ENCODE measurements at regions not wholly inside any gene's neighbourhood (a gene's known extent, or its start where the extent isn't known, plus 50 kb on each side); places are given as distances from the start of the nearest gene placed in this dataset.

DNA sequence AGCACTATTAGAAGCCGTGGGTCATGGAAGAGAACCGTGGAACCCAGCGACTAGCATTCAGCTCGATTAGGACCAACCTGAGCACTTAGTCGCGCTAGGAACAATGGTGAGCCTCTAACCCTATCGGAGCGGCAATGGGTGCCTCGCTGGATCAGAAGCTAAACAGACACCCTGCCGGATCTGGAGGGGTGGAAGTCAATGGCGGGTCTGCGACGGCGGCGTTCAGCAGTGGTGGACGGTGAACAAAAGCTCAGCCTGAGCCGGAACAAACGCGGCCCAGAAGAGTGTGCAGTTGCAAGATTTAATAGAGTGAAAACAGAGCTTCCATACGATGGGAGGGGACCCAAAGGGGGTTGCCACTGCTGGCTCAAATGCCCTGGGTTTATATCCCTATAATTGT is 391.8 kb upstream of the DDI1 start:
- H3K4me3 ChIP-seq (ENCODE audit: low read depth, low read length): no peak overlapping the region
- TF ChIP-seq, protein P1, sequence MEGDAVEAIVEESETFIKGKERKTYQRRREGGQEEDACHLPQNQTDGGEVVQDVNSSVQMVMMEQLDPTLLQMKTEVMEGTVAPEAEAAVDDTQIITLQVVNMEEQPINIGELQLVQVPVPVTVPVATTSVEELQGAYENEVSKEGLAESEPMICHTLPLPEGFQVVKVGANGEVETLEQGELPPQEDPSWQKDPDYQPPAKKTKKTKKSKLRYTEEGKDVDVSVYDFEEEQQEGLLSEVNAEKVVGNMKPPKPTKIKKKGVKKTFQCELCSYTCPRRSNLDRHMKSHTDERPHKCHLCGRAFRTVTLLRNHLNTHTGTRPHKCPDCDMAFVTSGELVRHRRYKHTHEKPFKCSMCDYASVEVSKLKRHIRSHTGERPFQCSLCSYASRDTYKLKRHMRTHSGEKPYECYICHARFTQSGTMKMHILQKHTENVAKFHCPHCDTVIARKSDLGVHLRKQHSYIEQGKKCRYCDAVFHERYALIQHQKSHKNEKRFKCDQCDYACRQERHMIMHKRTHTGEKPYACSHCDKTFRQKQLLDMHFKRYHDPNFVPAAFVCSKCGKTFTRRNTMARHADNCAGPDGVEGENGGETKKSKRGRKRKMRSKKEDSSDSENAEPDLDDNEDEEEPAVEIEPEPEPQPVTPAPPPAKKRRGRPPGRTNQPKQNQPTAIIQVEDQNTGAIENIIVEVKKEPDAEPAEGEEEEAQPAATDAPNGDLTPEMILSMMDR (IDR thresholded peaks at IDR 0.05; ENCODE audit: control insufficient read depth, extremely low read depth, insufficient read depth): no peak
- DNase-seq (ENCODE audit: low read depth): no peak

DNA sequence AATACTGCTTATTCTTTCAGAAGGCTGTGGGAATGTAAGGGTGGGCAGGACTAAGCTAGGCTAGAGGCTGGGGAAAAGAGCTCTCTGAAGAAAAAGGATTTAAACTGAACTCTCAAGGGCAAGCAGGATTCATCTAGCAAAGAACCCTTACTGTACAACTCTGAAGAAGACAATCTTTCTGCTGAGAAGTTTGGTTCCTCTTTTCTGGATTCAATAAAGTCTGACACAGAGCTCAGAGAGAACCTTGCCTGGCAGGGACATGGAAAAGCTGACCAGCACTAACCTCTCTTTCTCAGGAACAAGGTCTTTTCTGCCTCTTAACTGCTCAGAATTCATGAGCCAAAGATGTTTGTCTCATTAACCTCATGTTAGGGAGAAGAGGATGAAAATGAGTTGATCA is 388.4 kb upstream of the DDI1 start:
- no peak for DNase-seq (ENCODE audit: low read depth)
- H3K4me3 ChIP-seq (ENCODE audit: low read depth, low read length): no peak overlapping the region
- TF ChIP-seq, protein P1 (IDR thresholded peaks at IDR 0.05; ENCODE audit: control insufficient read depth, extremely low read depth, insufficient read depth): no peak

DNA sequence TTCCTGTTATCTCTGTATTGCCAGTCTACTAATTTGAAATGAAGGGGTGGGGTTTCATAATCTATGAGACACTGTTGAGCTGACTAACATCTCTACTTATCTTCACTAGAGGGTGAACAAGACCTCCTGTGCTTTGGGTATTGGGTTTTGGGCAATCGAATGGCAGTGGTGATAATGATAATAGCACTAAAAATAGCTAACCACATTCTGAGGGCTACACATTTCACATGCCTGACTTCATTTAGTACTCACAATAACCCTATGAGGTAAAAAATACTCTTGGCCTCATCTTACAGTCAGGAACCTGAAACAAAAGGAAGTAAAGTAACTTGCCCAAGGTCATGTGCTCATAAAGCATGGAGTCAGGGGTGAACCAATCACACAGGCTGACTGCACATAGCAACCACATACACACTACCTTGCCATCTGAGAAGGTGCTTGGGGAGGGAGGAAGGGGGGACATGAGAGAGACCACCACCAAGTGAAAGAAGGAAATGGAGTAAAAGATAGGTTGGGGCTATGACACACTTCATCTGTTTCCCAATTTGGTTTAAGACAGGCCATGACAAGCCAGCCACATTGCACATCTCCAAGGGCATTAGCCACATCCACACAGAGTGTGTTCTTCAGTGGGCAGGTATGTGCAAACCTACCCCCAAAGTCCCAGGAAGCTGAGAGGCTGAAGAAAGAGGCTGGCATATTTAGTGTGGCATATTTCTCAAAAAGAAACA is 387.6 kb upstream of the DDI1 start:
- TF ChIP-seq, protein P1 (IDR thresholded peaks at IDR 0.05; ENCODE audit: control insufficient read depth, extremely low read depth, insufficient read depth): no peak
- no peak for DNase-seq (ENCODE audit: low read depth)

GRCh38 chr11:103649401-103649895 is 387.0 kb upstream of the DDI1 start:
- DNase-seq (ENCODE audit: low read depth): no peak
- TF ChIP-seq, protein P1 (IDR thresholded peaks at IDR 0.05; ENCODE audit: control insufficient read depth, extremely low read depth, insufficient read depth): no peak
- H3K4me3 ChIP-seq (ENCODE audit: low read depth, low read length): no peak overlapping the region

More for the DNA sequence above, 387.6 kb upstream of the DDI1 start:
- no peak overlapping the region for H3K4me3 ChIP-seq (ENCODE audit: low read depth, low read length)

- TF ChIP-seq, protein P1 (IDR thresholded peaks at IDR 0.05; ENCODE audit: control insufficient read depth, extremely low read depth, insufficient read depth): no peak
- DNase-seq (ENCODE audit: low read depth): no peak
- no peak overlapping the region for H3K4me3 ChIP-seq (ENCODE audit: low read depth, low read length)
Measured at GRCh38 chr11:103650330-103650729, 386.1 kb upstream of the DDI1 start.

DNA sequence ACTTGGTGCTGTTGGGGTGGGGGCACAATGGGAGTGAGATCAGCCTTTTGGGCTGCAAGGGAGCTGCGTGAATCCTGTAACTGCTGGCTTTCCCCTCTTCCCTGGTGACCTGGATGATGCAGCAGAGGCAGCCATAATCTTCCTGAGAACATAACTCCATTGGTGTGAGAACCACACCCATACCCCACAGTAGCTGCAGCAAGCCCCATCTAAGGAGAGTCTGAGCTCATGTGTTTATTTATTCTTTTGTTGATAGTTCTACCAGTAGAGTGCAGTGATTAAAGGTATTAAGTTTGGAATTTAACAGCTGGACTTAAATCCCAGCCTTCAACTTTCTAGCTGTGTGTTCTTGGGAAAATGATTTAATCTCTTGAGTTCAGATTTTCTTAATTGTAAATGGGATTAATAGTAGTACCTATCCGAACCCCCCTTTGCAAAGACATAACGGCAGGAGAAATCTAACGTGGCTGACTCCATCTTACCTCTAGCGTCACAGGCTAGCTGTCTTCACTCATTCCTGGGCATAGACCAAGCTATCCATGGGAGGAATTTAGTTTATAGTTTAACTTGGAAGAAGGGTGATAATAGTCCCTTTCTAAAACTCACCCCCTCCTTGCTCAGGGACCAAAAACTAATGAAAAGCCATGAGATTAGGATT is 385.0 kb upstream of the DDI1 start:
- TF ChIP-seq, protein P1 (IDR thresholded peaks at IDR 0.05; ENCODE audit: control insufficient read depth, extremely low read depth, insufficient read depth): no peak
- no peak for DNase-seq (ENCODE audit: low read depth)
- no peak overlapping the region for H3K4me3 ChIP-seq (ENCODE audit: low read depth, low read length)
